ENCODE measurements at regions not wholly inside any gene's neighbourhood (a gene's known extent, or its start where the extent isn't known, plus 50 kb on each side); places are given as distances from the start of the nearest gene placed in this dataset.

DNA sequence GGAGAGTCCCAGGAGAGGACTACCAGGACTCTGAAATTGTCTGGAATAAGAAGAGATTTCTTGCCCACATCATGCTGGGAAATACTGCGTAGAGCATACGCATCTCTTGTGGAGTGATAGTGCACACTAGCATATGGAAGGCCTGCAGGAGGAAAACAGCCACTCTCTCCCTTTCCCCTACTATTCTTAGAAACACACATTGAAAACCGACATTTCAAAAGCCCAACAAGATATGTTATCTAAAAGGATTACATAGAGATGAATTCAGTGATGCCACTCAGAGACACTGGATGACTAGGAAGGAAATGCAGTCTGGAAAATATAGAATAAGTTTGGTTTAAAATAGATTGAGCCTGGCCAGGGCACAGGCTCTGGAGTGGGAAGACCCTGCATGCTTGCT is 388.7 kb upstream of the NBEA start:
- DNase-seq (ENCODE audit: low read depth), result no peak

GRCh38 chr13:34555988-34556387 is 386.1 kb upstream of the NBEA start:
- DNase-seq (ENCODE audit: low read depth), result no peak

GRCh38 chr13:34561033-34561432 is 381.0 kb upstream of the NBEA start:
- DNase-seq (ENCODE audit: low read depth), result no peak

DNA sequence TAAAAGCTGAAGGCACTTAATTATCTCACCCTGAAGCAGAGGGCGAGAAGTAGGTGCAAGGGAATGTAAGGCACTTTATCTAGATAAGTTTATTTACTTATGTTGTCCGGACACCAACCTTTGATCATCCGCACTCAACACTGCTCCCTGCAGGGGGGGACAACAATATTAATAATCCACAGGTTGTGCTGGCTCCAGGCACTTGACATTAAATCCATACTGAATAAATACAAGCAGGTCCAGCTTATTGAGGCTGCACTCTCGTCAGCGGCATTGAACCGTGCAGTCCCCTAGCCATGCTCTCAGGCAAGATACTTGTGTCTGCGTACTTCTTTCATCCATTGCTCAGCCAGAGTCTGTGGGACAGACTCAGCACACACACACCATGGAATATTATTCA is 374.5 kb upstream of the NBEA start:
- no peak for DNase-seq (ENCODE audit: low read depth)

GRCh38 chr13:34570698-34571353 is 371.2 kb upstream of the NBEA start:
- DNase-seq (ENCODE audit: low read depth), result no peak

- DNase-seq (ENCODE audit: low read depth), result no peak
These were observed 370.4 kb upstream of the NBEA start for GRCh38 chr13:34571716-34572115.

DNA sequence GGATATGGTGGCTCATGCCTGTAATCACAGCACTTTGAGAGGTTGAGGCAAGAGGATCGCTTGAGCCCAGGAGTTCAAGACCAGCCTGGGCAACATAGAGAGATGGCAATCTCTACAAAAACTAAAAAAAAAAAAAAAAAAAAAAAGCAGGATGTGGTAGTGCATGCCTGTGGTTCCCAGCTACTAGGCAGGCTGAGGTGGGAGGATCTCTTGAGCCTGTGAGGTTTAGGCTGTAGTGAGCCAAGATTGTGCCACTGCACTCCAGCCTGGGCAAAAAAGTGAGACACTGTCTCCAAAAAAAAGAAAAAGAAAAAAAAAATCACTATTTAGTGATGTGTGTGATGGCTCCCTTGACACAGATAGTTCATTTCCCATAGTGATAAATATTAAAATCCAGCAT is 365.0 kb upstream of the NBEA start:
- no peak for DNase-seq (ENCODE audit: low read depth)

GRCh38 chr13:34578471-34578870 is 363.6 kb upstream of the NBEA start:
- no peak for DNase-seq (ENCODE audit: low read depth)

GRCh38 chr13:34578917-34579316 is 363.2 kb upstream of the NBEA start:
- no peak for DNase-seq (ENCODE audit: low read depth)

- no peak for DNase-seq (ENCODE audit: low read depth)
These were observed 358.9 kb upstream of the NBEA start for GRCh38 chr13:34583181-34583580.

DNA sequence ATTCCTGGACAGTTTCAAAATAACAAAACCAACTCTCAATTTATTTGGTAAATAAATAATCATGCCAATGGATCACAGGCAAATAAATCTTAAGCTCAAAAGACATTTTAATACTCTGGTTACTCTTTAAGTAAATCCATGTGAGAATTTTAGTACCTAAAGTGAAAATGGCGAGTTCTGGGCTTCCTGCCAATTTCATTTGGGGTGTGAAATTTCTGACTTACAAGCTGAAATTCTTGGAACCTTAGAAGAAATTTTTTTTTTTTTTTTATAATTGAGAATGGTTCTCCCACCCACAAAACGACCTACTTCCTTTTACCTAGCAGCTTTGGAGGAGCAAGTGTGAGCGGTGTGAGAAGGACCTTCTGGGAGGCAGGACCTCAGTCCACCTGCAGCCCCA is 354.5 kb upstream of the NBEA start:
- DNase-seq (ENCODE audit: low read depth), result no peak

DNA sequence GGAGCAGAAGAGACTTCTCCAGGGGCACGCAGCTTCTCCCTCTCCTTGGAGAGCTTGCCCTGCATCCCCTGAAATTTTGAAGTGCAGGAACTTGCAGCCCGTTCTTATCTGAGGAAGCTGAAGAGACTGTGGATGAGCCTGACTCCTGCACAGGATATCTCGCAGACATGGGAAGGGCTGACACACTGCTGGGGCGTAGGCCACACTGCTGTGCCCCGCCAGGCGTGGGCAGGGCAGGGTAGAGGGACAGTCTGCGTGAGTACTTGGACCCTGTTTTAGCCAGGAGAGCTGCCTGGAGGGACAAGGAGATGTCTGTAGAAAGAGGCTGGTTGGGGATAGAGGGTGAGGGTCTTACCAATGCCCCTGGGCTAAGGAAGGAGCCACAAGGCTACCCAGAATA is 353.7 kb upstream of the NBEA start:
- no peak for DNase-seq (ENCODE audit: low read depth)

- no peak for DNase-seq (ENCODE audit: low read depth)
These were observed 352.5 kb upstream of the NBEA start for GRCh38 chr13:34589581-34589980.

DNA sequence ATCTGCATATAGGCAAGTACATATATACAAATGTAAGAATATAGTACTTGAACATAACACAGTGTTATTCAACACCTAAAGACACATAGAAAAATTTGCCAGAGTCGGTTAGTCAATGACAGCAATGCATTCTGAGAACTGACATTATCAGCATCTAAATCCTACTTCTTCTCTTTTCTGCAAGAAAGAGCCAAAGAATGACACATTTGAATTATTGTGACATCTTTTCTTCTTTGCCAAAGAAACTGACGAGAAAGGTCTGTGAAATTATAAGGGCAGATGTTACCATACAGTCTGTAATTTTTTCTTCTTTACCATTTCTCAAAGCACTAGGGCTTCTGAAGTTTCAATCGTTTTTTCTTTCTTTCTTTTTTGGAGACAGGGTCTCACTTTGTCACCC is 350.9 kb upstream of the NBEA start:
- DNase-seq (ENCODE audit: low read depth), result no peak

DNA sequence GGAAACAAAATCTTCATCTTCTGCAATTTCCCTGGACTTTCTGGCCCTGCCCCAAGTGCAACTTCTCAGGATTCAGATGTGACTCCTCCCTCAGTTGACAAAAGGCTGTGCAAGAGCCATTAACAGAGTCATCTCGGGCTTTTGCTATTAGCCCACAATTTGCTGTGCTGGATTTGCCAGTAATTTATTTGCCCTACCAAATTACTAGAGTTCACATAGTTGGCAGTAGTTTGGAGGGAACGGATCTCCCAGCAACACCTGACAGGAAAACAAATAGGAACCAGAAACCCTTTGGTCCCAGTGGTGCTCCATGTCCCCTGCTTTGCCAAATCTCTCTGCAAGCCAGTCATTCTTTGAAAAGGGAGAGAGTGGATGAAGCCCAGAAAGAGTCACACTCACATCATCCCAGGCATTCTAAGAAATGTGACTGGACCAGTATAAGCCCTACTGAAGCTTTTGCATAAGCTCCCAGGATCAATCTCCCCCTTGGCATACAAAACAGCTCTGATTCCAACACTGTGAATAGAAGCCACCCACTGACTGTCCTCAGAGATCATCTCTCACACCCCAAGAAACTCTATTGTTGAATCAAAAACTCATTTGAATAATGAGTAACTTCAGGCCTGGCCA is 350.1 kb upstream of the NBEA start:
- no peak for DNase-seq (ENCODE audit: low read depth)

GRCh38 chr13:34593658-34594057 is 348.4 kb upstream of the NBEA start:
- DNase-seq (ENCODE audit: low read depth), result no peak

GRCh38 chr13:34594507-34594906 is 347.6 kb upstream of the NBEA start:
- no peak for DNase-seq (ENCODE audit: low read depth)

- DNase-seq (ENCODE audit: low read depth), result no peak
These were observed 333.7 kb upstream of the NBEA start for GRCh38 chr13:34608331-34608730.

DNA sequence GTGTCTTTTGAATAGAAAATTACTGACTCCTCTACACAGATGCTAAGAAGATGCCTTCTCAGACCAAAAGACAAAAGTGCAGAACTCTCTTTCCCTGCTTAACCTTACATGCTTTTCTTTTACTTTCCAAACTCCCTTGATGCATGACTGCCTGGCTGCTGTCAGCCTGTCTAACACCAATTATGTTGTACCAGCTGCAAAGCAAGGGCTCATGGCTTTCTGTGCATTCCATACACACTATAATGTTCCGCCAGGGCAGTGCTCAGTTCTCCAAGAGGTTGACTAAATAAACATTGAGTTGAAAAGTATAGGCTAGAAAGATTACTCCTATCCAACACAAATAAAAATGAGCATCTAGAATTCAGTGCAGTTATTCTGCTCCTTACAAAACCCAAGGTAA is 330.4 kb upstream of the NBEA start:
- DNase-seq (ENCODE audit: low read depth), result no peak

- DNase-seq (ENCODE audit: low read depth), result no peak
These were observed 324.5 kb upstream of the NBEA start for GRCh38 chr13:34617473-34618083.

GRCh38 chr13:34618654-34619053 is 323.4 kb upstream of the NBEA start:
- no peak for DNase-seq (ENCODE audit: low read depth)

DNA sequence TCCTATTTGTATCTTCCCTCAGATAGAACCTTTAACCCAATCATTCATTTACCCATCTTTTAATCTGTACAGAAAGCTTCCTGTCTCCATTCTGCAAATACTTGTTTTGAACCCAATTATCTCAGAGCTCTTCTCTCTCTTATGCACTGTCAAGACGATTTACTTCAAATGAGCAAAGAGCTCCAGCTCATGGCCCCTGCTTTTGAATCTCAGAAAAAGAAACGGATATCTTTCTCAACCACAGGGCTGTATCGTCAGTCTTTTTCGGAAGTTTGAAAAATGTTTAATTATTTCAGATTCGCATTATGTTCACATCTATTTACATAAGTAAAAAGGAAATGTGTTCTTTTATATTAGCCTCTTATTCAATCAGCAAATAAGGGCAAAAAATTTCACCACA is 322.7 kb upstream of the NBEA start:
- DNase-seq (ENCODE audit: low read depth), result no peak

DNA sequence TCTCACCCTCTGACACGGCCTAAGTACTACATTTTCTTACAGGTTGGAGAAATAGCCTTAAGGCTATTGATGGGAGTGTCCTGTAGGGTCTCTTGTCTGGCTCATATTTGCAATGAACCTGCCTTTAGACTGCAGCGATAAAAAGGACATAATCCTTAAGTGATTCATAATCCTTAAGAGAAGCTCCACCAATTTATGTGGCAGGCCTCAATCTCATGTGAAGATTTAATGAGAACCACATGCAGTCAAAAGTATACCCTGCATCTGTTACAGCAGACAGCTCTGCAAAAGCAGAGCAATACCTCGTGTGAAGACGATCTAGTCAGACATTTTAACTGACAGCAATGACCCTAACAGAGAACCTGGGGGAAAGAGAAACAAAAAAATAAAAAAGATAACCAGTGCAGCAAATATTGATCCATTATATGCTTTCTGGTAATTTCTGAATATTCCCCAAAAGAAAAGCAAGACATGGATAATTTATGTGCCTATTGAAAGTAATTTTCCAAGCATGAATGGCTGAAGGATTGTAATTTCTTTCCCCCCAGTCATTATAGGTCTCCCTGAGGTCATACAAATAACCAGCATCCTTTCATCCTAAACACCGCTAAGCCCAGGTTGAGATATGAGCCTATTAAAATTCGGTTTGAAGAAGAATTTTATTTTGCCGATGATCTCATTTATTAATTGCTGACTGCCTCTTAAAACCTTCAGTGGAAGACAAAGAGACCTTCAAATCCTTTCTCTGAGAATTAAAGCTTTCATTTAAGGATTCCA is 321.8 kb upstream of the NBEA start:
- DNase-seq (ENCODE audit: low read depth), result no peak

All from T-helper 22 cell (primary cell).